ENCODE measurements at regions not wholly inside any gene's neighbourhood (a gene's known extent, or its start where the extent isn't known, plus 50 kb on each side); places are given as distances from the start of the nearest gene placed in this dataset.
"Not testable (repeated sequence)": the region's sequence is repeated elsewhere in the genome, so short reads cannot be mapped to it uniquely, and the experiment has no call there.

GRCh38 chr4:107509615-107510014 lies 210.4 kb downstream of the PAPSS1 start:
- H3K4me1 ChIP-seq (ENCODE audit: control insufficient read depth, insufficient read depth, low read length) = peaks cover 6% of the 10 kb centered on the region
- no peaks in the 10 kb centered on the region for H3K9me3 ChIP-seq (ENCODE audit: control insufficient read depth, insufficient read depth, low read length)
- H3K27me3 ChIP-seq (ENCODE audit: control insufficient read depth, insufficient read depth, low read length) = no peaks in the 10 kb centered on the region
- H3K9ac ChIP-seq (ENCODE audit: low read depth, low read length) = no peak overlapping the region
- no peaks in the 10 kb centered on the region for H3K36me3 ChIP-seq (ENCODE audit: control insufficient read depth, insufficient read depth, low read length)
- no peak overlapping the region for H3K4me3 ChIP-seq (ENCODE audit: low read depth, low read length)

- Histone ChIP-seq H3K36me3 (ENCODE audit: control insufficient read depth, insufficient read depth, low read length) (no peaks in the 10 kb centered on the region), H3K4me1 (ENCODE audit: control insufficient read depth, insufficient read depth, low read length) (peaks cover 5% of the 10 kb centered on the region), H3K9me3 (ENCODE audit: control insufficient read depth, insufficient read depth, low read length) (no peaks in the 10 kb centered on the region), H3K27me3 (ENCODE audit: control insufficient read depth, insufficient read depth, low read length) (no peaks in the 10 kb centered on the region), H3K9ac (ENCODE audit: low read depth, low read length) (no peak overlapping the region), H3K4me3 (ENCODE audit: low read depth, low read length) (no peak overlapping the region)
Observed at GRCh38 chr4:107500551-107500950, 219.5 kb downstream of the PAPSS1 start.

- no peak overlapping the region for H3K4me3 ChIP-seq (ENCODE audit: low read depth, low read length)
- H3K27me3 ChIP-seq (ENCODE audit: control insufficient read depth, insufficient read depth, low read length) = no peaks in the 10 kb centered on the region
Observed at GRCh38 chr4:107497054-107497453, 223.0 kb downstream of the PAPSS1 start.

GRCh38 chr4:107492566-107492965 lies 227.5 kb downstream of the PAPSS1 start:
- H3K27me3 ChIP-seq (ENCODE audit: control insufficient read depth, insufficient read depth, low read length) = no peaks in the 10 kb centered on the region
- H3K4me3 ChIP-seq (ENCODE audit: low read depth, low read length) = no peak overlapping the region
- no peaks in the 10 kb centered on the region for H3K9me3 ChIP-seq (ENCODE audit: control insufficient read depth, insufficient read depth, low read length)
- no peaks in the 10 kb centered on the region for H3K4me1 ChIP-seq (ENCODE audit: control insufficient read depth, insufficient read depth, low read length)
- H3K9ac ChIP-seq (ENCODE audit: low read depth, low read length) = no peak overlapping the region
- no peaks in the 10 kb centered on the region for H3K36me3 ChIP-seq (ENCODE audit: control insufficient read depth, insufficient read depth, low read length)

More at GRCh38 chr4:107497054-107497453, 223.0 kb downstream of the PAPSS1 start:
- peaks cover 5% of the 10 kb centered on the region for H3K4me1 ChIP-seq (ENCODE audit: control insufficient read depth, insufficient read depth, low read length)
- no peak overlapping the region for H3K9ac ChIP-seq (ENCODE audit: low read depth, low read length)
- H3K36me3 ChIP-seq (ENCODE audit: control insufficient read depth, insufficient read depth, low read length) = no peaks in the 10 kb centered on the region
- no peaks in the 10 kb centered on the region for H3K9me3 ChIP-seq (ENCODE audit: control insufficient read depth, insufficient read depth, low read length)

- no peaks in the 10 kb centered on the region for H3K27me3 ChIP-seq (ENCODE audit: control insufficient read depth, insufficient read depth, low read length)
- no peaks in the 10 kb centered on the region for H3K9me3 ChIP-seq (ENCODE audit: control insufficient read depth, insufficient read depth, low read length)
- no peaks in the 10 kb centered on the region for H3K4me1 ChIP-seq (ENCODE audit: control insufficient read depth, insufficient read depth, low read length)
- no peak overlapping the region for H3K9ac ChIP-seq (ENCODE audit: low read depth, low read length)
- H3K36me3 ChIP-seq (ENCODE audit: control insufficient read depth, insufficient read depth, low read length) = no peaks in the 10 kb centered on the region
- no peak overlapping the region for H3K4me3 ChIP-seq (ENCODE audit: low read depth, low read length)
Observed at GRCh38 chr4:107490116-107490515, 229.9 kb downstream of the PAPSS1 start.

- not testable (repeated sequence) for H3K36me3 ChIP-seq (ENCODE audit: control insufficient read depth, insufficient read depth, low read length); H3K27me3 ChIP-seq (ENCODE audit: control insufficient read depth, insufficient read depth, low read length); H3K4me3 ChIP-seq (ENCODE audit: low read depth, low read length); H3K4me1 ChIP-seq (ENCODE audit: control insufficient read depth, insufficient read depth, low read length); H3K9me3 ChIP-seq (ENCODE audit: control insufficient read depth, insufficient read depth, low read length); H3K9ac ChIP-seq (ENCODE audit: low read depth, low read length)
Observed at GRCh38 chr4:107483621-107484020, 236.4 kb downstream of the PAPSS1 start.

- no peaks in the 10 kb centered on the region for H3K4me1 ChIP-seq (ENCODE audit: control insufficient read depth, insufficient read depth, low read length)
- no peaks in the 10 kb centered on the region for H3K9me3 ChIP-seq (ENCODE audit: control insufficient read depth, insufficient read depth, low read length)
- H3K9ac ChIP-seq (ENCODE audit: low read depth, low read length) = no peak overlapping the region
- H3K27me3 ChIP-seq (ENCODE audit: control insufficient read depth, insufficient read depth, low read length) = no peaks in the 10 kb centered on the region
- no peak overlapping the region for H3K4me3 ChIP-seq (ENCODE audit: low read depth, low read length)
- no peaks in the 10 kb centered on the region for H3K36me3 ChIP-seq (ENCODE audit: control insufficient read depth, insufficient read depth, low read length)
Observed at GRCh38 chr4:107482546-107482945, 237.5 kb downstream of the PAPSS1 start.

GRCh38 chr4:107478327-107478980 lies 241.6 kb downstream of the PAPSS1 start:
- no peaks in the 10 kb centered on the region for H3K36me3 ChIP-seq (ENCODE audit: control insufficient read depth, insufficient read depth, low read length)
- no peak overlapping the region for H3K4me3 ChIP-seq (ENCODE audit: low read depth, low read length)
- H3K9ac ChIP-seq (ENCODE audit: low read depth, low read length) = no peak overlapping the region
- no peaks in the 10 kb centered on the region for H3K27me3 ChIP-seq (ENCODE audit: control insufficient read depth, insufficient read depth, low read length)
- no peaks in the 10 kb centered on the region for H3K9me3 ChIP-seq (ENCODE audit: control insufficient read depth, insufficient read depth, low read length)
- H3K4me1 ChIP-seq (ENCODE audit: control insufficient read depth, insufficient read depth, low read length) = no peaks in the 10 kb centered on the region

GRCh38 chr4:107473126-107473525 lies 246.9 kb downstream of the PAPSS1 start:
- Histone ChIP-seq H3K9me3 (ENCODE audit: control insufficient read depth, insufficient read depth, low read length) (no peaks in the 10 kb centered on the region), H3K4me3 (ENCODE audit: low read depth, low read length) (no peak overlapping the region), H3K9ac (ENCODE audit: low read depth, low read length) (no peak overlapping the region), H3K27me3 (ENCODE audit: control insufficient read depth, insufficient read depth, low read length) (no peaks in the 10 kb centered on the region), H3K4me1 (ENCODE audit: control insufficient read depth, insufficient read depth, low read length) (no peaks in the 10 kb centered on the region), H3K36me3 (ENCODE audit: control insufficient read depth, insufficient read depth, low read length) (no peaks in the 10 kb centered on the region)

- Histone ChIP-seq H3K4me3 (ENCODE audit: low read depth, low read length) (no peak overlapping the region), H3K27me3 (ENCODE audit: control insufficient read depth, insufficient read depth, low read length) (no peaks in the 10 kb centered on the region), H3K9me3 (ENCODE audit: control insufficient read depth, insufficient read depth, low read length) (no peaks in the 10 kb centered on the region), H3K4me1 (ENCODE audit: control insufficient read depth, insufficient read depth, low read length) (no peaks in the 10 kb centered on the region), H3K36me3 (ENCODE audit: control insufficient read depth, insufficient read depth, low read length) (no peaks in the 10 kb centered on the region), H3K9ac (ENCODE audit: low read depth, low read length) (no peak overlapping the region)
Observed at GRCh38 chr4:107472265-107472948, 247.6 kb downstream of the PAPSS1 start.

GRCh38 chr4:107470173-107470572 lies 249.9 kb downstream of the PAPSS1 start:
- no peak overlapping the region for H3K9ac ChIP-seq (ENCODE audit: low read depth, low read length)
- no peaks in the 10 kb centered on the region for H3K9me3 ChIP-seq (ENCODE audit: control insufficient read depth, insufficient read depth, low read length)
- H3K4me1 ChIP-seq (ENCODE audit: control insufficient read depth, insufficient read depth, low read length) = no peaks in the 10 kb centered on the region
- no peak overlapping the region for H3K4me3 ChIP-seq (ENCODE audit: low read depth, low read length)
- H3K27me3 ChIP-seq (ENCODE audit: control insufficient read depth, insufficient read depth, low read length) = no peaks in the 10 kb centered on the region
- H3K36me3 ChIP-seq (ENCODE audit: control insufficient read depth, insufficient read depth, low read length) = no peaks in the 10 kb centered on the region

GRCh38 chr4:107468812-107469211 lies 251.2 kb downstream of the PAPSS1 start:
- H3K9me3 ChIP-seq (ENCODE audit: control insufficient read depth, insufficient read depth, low read length) = no peaks in the 10 kb centered on the region
- H3K4me1 ChIP-seq (ENCODE audit: control insufficient read depth, insufficient read depth, low read length) = no peaks in the 10 kb centered on the region
- no peak overlapping the region for H3K9ac ChIP-seq (ENCODE audit: low read depth, low read length)
- no peaks in the 10 kb centered on the region for H3K27me3 ChIP-seq (ENCODE audit: control insufficient read depth, insufficient read depth, low read length)
- no peaks in the 10 kb centered on the region for H3K36me3 ChIP-seq (ENCODE audit: control insufficient read depth, insufficient read depth, low read length)
- H3K4me3 ChIP-seq (ENCODE audit: low read depth, low read length) = no peak overlapping the region

Measured in iPS-15b (cell line).